ENCODE measurements at regions not wholly inside any gene's neighbourhood (a gene's known extent, or its start where the extent isn't known, plus 50 kb on each side); places are given as distances from the start of the nearest gene placed in this dataset.

DNA sequence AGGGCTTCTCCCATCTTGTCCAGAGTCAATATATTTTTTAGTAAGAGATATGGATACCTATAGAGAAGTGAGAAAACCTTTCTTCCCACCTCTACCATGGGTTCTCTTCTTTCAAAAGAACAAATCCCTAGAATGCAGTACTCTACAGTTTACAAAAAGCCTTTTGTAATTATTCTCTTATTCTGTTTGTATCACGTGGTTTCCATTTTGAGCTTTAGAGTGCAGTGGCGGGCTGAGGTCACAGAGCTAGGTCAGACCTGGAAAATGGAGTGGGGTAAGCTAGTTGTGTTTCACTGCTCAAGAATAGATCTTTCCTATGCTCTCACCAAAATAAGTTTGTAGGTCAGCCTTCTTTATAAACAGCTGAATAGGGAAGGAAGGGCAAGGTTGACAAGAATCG, 85.3 kb upstream of the MAF start:
- TF ChIP-seq, protein P1, sequence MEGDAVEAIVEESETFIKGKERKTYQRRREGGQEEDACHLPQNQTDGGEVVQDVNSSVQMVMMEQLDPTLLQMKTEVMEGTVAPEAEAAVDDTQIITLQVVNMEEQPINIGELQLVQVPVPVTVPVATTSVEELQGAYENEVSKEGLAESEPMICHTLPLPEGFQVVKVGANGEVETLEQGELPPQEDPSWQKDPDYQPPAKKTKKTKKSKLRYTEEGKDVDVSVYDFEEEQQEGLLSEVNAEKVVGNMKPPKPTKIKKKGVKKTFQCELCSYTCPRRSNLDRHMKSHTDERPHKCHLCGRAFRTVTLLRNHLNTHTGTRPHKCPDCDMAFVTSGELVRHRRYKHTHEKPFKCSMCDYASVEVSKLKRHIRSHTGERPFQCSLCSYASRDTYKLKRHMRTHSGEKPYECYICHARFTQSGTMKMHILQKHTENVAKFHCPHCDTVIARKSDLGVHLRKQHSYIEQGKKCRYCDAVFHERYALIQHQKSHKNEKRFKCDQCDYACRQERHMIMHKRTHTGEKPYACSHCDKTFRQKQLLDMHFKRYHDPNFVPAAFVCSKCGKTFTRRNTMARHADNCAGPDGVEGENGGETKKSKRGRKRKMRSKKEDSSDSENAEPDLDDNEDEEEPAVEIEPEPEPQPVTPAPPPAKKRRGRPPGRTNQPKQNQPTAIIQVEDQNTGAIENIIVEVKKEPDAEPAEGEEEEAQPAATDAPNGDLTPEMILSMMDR (IDR thresholded peaks at IDR 0.05): no peak
- TF ChIP-seq EP300 (IDR thresholded peaks at IDR 0.05): no peak
- no peak for TF ChIP-seq POLR2A (IDR thresholded peaks at IDR 0.05)
